ENCODE measurements at regions not wholly inside any gene's neighbourhood (a gene's known extent, or its start where the extent isn't known, plus 50 kb on each side); places are given as distances from the start of the nearest gene placed in this dataset.

DNA sequence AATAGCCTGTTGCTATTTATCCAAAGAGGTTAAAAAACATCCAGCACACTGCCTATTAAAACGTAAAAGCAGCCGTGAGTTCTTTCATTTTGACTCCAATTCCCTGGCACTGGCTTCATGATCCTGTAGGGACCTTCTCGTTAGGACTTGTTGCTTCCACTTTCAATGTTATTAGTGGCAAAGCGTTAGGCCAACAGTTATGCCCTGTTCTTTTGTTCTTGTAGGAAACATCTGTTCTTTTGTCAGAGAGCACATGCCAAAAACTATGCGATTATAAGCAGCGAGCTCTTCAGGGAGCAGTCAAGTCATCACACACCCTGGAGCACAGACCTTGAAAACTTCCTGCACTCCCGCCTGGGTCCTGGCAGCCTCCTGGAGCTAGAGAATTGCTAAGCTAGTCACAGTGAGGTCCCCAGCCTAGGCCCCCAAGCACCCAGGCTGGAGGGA is 609.5 kb upstream of the ARID1B start:
- TF ChIP-seq CTCF (IDR thresholded peaks at IDR 0.05): no peak
- TF ChIP-seq POLR2A (IDR thresholded peaks at IDR 0.05): no peak
- no peak for TF ChIP-seq POLR2AphosphoS5 (IDR thresholded peaks at IDR 0.05)

Data from prostate gland (tissue), 2 donors.